Ishikawa (cell line): ENCODE measurements at regions not wholly inside any gene's neighbourhood (a gene's known extent, or its start where the extent isn't known, plus 50 kb on each side); places are given as distances from the start of the nearest gene placed in this dataset.

ENCODE experiments used
- CEBPB ChIP-seq: IDR thresholded peaks from 2 replicates; pipeline ENCODE4 v1.6.1; 2012
- EGR1 ChIP-seq: IDR thresholded peaks from 2 replicates; pipeline ENCODE4 v1.6.1; 2012
- EP300 ChIP-seq: IDR thresholded peaks from 2 replicates; pipeline ENCODE4 v1.6.1; 2012; ENCODE audit warnings: borderline replicate concordance
- FOXM1 ChIP-seq: IDR thresholded peaks from 2 replicates; pipeline ENCODE4 v1.6.1; 2012; ENCODE audit warnings: low read depth, borderline replicate concordance
- MAX ChIP-seq: IDR thresholded peaks from 2 replicates; pipeline ENCODE4 v1.6.1; 2012
- NFIC ChIP-seq: IDR thresholded peaks from 2 replicates; pipeline ENCODE4 v1.6.1; 2012
- RAD21 ChIP-seq: IDR thresholded peaks from 2 replicates; pipeline ENCODE4 v1.6.1; 2012; ENCODE audit warnings: low read depth
- TAF1 ChIP-seq: IDR thresholded peaks from 2 replicates; pipeline ENCODE4 v1.6.1; 2012; ENCODE audit warnings: low read depth, mild to moderate bottlenecking
- YY1 ChIP-seq: IDR thresholded peaks from 2 replicates; pipeline ENCODE4 v1.6.1; 2012; ENCODE audit warnings: low read depth
- ZBTB7A ChIP-seq: IDR thresholded peaks from 2 replicates; pipeline ENCODE4 v1.6.1; 2012; ENCODE audit warnings: low read depth
- TF ChIP-seq, protein P1 (sequence below): IDR thresholded peaks from 2 replicates; pipeline ENCODE4 v1.6.1; 2012

DNA sequence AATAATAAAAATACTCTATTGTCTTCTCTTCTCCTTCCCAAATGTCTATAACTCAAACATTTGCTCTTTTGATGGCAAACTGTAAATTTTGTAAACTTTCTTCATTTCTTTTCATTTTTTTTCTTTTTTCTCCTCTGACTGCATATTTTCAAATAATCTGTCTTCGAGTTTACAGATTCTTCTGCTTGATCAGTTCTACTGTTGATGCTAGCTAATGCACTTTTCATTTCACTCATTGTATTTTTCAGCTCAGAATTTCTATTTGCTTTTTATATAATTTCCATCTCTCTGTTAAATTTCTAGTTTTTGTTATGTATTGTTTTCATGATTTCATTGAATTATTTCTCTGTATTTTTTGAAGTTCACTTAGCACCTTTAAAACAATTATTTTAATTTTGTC lies 646.8 kb upstream of the INTU start:
- TF ChIP-seq EP300 (no peak), FOXM1 (no peak), YY1 (no peak), TAF1 (no peak), RAD21 (no peak), MAX (no peak), CEBPB (no peak), ZBTB7A (no peak), EGR1 (no peak), NFIC (no peak)
- TF ChIP-seq, protein P1, sequence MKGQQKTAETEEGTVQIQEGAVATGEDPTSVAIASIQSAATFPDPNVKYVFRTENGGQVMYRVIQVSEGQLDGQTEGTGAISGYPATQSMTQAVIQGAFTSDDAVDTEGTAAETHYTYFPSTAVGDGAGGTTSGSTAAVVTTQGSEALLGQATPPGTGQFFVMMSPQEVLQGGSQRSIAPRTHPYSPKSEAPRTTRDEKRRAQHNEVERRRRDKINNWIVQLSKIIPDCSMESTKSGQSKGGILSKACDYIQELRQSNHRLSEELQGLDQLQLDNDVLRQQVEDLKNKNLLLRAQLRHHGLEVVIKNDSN, result no peak
